HepG2 (cell line): ENCODE measurements at regions not wholly inside any gene's neighbourhood (a gene's known extent, or its start where the extent isn't known, plus 50 kb on each side); places are given as distances from the start of the nearest gene placed in this dataset.

ENCODE experiments used
- CEBPG ChIP-seq: IDR thresholded peaks from 2 replicates; pipeline ENCODE4 v1.6.1; 2016
- HCFC1 ChIP-seq: fragments of 150-350 bp; IDR thresholded peaks from 2 replicates; pipeline ENCODE4 v1.6.1; 2014; ENCODE audit warnings: low read depth, low read length
- HNF1B ChIP-seq: sonication (generic); formaldehyde crosslinking; IDR thresholded peaks from 2 replicates; pipeline ENCODE4 v1.5.1; 2020; ENCODE audit warnings: mild to moderate bottlenecking, moderate library complexity, missing genetic modification reagents
- IRF2 ChIP-seq: IDR thresholded peaks from 2 replicates; pipeline ENCODE4 v1.6.1; 2018; ENCODE audit warnings: missing genetic modification reagents, missing compliant biosample characterization
- SMC3 ChIP-seq: IDR thresholded peaks from 2 replicates; pipeline ENCODE4 v1.6.1; 2011; ENCODE audit warnings: low read length, improper control_type of control experiment
- SRY ChIP-seq: sonication (generic); formaldehyde crosslinking; IDR thresholded peaks from 2 replicates; pipeline ENCODE4 v1.8.0; 2022; ENCODE audit warnings: mild to moderate bottlenecking, missing genetic modification reagents
- ZBTB25 ChIP-seq: IDR thresholded peaks from 2 replicates; pipeline ENCODE4 v1.6.1; 2018; ENCODE audit warnings: missing genetic modification reagents
- ZFP91 ChIP-seq: sonication (generic); formaldehyde crosslinking; IDR thresholded peaks from 2 replicates; pipeline ENCODE4 v1.9.0; 2022; ENCODE audit warnings: missing genetic modification reagents, mild to moderate bottlenecking, borderline replicate concordance
- ZNF691 ChIP-seq: sonication (generic); formaldehyde crosslinking; IDR thresholded peaks from 2 replicates; pipeline ENCODE4 v1.4.0; 2020; ENCODE audit warnings: missing genetic modification reagents, low read depth, mild to moderate bottlenecking, borderline replicate concordance

GRCh38 chr12:5200278-5201087 is 156.8 kb downstream of the KCNA5 start (continued):
- TF ChIP-seq SRY (CRISPR knock-in tag) (no peak), CEBPG (CRISPR knock-in tag) (no peak), HCFC1 (no peak), HNF1B (CRISPR knock-in tag) (0 out of 2 replicates have a peak, but pooled peaks have one; percentile 23), ZNF691 (CRISPR knock-in tag) (no peak), SMC3 (peak; percentile 33; the same call in 1 of the 2 replicates), ZFP91 (CRISPR knock-in tag) (no peak), IRF2 (CRISPR knock-in tag) (no peak), ZBTB25 (no peak)
